ENCODE measurements at regions not wholly inside any gene's neighbourhood (a gene's known extent, or its start where the extent isn't known, plus 50 kb on each side); places are given as distances from the start of the nearest gene placed in this dataset.
"Not testable (repeated sequence)": the region's sequence is repeated elsewhere in the genome, so short reads cannot be mapped to it uniquely, and the experiment has no call there.

DNA sequence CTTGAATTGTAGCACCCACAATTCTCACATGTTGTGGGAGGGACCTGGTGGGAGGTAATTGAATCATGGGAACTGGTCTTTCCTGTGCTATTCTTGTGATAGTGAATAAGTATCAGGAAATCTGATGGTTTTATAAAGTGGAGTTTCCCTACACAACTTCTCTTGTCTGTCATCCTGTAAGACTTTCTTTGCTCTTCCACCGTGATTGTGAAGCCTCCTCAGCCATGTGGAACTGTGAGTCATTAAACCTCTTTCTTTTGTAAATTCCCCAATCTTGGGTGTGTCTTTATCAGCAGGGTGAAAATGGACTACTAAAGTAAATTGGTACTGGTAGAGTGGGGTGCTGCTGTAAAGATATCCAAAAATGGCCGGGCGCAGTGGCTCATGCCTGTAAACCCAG lies 215.6 kb downstream of the LIG4 start:
- no peak for DNase-seq

- DNase-seq, result no peak
Measured at GRCh38 chr13:107994137-107994536, 221.2 kb downstream of the LIG4 start.

DNA sequence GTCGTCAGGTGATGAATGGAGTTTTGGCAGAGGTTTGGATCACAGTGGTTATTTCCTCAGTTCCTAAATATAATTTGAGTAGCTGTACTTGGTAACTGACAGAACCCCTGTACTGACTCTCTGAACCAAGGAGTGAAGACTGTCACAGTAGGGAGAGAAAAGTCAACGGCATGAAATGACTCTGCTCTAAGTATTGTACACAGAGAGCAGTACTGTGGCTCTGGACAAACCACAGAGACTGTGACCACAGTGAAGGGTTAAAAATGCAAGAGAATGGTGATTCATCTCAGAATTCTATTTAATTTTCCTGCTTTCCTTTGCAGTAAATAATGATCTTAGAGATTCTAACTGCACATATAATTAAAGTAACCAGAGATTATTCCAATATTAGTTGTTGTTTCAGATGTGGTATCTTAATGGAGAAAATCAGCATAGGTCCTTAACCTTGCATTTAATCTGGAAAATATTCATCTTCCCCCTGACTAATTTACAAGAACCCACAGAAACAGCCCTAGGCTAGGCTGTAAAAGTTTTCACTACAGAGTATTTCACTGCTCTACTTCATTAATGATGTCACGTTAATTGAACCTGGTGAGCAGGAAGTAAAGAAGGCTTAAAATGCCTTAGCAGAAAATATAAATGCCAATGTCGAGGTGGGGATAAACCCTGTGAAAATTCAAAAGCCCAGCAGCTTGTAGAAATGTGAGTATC lies 221.9 kb downstream of the LIG4 start:
- no peak for DNase-seq

DNA sequence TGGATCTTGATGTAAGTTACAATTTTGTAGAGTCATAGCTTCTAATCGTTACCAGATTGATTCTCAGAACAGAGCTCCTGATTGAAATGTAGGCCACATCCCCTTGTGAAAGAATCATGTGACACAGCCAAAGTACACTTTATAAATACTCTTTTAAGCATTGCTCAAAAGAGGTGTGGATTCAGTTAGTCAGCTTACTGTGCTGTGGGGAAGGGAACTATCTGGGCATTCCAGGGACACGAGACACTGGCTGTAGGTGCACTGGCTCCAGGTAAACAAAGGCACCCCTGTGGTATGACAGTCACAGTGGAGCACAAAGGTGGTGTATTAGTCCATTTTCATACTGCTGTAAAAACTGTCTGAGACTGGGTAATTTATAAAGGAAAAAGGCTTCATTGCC lies 222.8 kb downstream of the LIG4 start:
- no peak for DNase-seq

GRCh38 chr13:107977071-107977574 lies 238.2 kb downstream of the LIG4 start:
- no peak for DNase-seq

DNA sequence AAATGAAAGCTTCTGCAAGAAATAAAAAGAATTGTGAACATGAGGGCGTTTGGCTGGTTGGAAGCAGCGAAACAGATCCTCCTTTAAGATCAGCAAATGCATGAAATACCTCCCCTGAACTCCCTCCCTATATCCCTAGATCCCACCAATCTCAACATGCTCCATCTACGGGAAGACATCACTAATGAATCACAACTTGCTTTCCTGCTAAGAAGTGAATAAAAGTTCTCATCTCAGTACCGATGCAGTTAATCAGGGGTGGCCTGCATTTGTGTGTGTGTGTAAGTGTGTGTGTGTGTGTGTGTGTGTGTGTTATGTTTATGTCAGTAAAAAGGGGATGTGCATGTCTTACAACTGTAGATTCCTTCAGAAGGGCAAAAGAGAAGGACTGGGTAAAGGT lies 238.7 kb downstream of the LIG4 start:
- no peak for DNase-seq

GRCh38 chr13:107974409-107974808 lies 240.9 kb downstream of the LIG4 start:
- DNase-seq, result no peak

- no peak for DNase-seq
Measured at GRCh38 chr13:107969546-107969945, 245.8 kb downstream of the LIG4 start.

- no peak for DNase-seq
Measured at GRCh38 chr13:107968470-107968869, 246.9 kb downstream of the LIG4 start.

GRCh38 chr13:107964395-107964794 lies 250.9 kb downstream of the LIG4 start:
- no peak for DNase-seq

DNA sequence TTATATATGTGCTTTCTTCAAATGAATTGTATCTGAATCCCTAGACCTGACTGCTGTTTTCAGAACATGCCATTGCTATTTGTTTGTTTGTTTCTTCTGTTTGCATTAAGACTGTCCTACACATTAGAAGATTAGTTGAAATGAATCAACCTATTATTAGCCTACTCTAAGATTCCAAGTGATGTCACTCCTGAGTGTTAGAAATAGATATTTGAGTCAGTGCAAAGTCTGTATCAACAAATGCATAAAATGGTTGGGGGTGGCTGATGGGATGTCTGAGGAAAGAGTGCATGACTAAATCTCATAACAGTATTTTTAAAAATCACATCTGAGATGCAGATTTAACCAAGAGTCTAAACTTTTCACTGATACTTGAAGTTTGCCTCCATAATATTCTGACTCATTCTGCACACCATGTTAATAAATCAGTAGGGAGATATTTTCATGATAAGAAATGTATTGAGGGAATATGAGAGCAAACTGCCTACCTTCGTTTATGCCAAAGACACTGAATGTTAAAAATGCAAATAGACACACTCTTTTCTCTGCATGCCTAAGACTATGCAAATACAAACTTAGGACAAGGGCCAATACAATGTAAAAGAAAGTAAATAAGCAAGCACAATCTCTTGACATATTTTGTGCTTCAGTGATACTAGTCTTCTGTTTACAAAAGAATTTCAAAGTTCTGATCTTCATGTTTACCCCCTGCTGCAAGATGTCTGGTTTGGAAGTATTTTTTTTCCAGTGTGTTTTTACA lies 253.3 kb downstream of the LIG4 start:
- DNase-seq, result no peak

GRCh38 chr13:107960301-107960700 lies 255.0 kb downstream of the LIG4 start:
- DNase-seq, result no peak

DNA sequence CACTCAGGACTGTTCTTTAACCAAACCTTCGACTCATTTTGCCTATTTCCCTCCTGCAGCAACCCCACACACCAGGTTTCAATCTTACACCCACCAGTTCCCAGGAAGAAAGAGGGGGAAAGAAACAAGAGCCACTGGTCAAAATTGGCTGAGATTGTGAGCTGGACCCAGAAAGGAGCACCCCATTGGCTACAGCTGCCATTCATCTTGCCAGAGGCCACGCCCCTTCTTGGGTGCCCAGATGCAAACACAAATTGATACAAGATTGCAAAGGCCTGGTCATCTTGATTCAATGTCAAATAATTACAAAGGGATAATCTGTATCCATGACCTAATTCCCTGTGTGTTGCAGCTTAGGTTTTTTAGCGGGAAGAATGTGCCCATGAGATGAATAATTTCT lies 258.4 kb downstream of the LIG4 start:
- DNase-seq, result no peak

DNA sequence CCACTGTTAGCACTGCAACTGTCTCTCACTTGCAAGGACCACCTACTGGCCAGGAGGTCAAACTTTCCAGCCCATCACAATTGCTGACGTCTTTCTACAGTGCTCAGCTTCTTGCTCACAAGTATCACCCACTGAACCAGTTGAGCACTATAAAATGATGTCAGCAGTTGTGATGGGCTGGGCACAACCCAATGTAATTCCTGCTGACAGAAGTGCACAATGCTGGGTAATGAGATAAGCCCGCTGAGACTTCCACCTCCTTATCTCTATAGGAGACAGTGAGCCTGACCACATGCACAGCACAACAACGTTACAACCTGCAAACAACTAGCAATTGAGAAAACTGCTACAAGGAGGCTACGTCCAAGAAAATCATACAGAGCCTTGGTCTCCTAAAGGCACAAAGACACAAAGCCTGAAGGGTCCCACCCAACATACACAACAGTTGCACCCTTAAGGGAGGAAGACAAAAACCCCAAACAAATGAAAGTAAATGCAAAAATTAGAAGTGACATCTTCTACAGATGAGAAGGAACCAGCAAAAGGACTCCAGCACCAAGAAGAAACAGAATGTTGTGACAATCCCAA lies 273.2 kb downstream of the LIG4 start:
- no peak for DNase-seq

GRCh38 chr13:107941345-107942029 lies 273.8 kb downstream of the LIG4 start:
- DNase-seq, result no peak

DNA sequence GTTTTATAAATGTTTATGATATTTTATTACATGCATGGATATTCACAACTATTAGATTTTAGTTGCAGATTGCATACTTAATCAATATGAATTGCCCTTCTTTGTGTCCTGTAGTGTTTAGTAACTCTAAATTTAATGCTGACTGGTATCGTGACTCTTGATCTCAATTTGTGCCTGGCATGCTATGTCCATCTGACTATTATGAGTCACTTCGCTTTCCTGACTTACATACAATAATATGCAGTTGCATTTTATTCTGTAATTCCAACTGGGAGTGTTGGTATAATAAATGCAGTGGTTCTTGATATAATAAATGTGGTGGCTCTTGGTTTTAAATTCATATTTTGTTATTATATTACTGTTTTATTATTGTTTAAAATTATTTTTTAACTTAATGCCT lies 277.5 kb downstream of the LIG4 start:
- no peak for DNase-seq

DNA sequence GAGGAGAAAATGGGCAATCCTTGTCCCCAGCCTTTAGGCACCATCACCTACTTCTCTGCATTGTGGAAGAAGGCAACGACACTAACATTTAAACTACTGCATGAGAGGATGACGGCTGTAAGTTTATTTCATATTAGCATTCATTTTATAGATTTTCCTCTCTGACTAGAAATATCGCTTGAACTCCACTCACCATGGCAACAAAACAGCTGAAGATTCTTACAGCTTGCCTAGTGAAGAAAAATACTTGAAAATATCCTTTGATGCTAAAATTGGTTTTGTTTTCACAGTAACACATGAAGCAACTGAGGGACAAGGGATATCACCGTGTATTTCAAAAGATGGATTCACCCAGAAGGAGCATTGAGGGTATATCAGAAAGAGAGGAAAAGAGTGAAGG lies 284.3 kb downstream of the LIG4 start:
- DNase-seq, result no peak

- no peak for DNase-seq
Measured at GRCh38 chr13:107928762-107929161, 286.6 kb downstream of the LIG4 start.

DNA sequence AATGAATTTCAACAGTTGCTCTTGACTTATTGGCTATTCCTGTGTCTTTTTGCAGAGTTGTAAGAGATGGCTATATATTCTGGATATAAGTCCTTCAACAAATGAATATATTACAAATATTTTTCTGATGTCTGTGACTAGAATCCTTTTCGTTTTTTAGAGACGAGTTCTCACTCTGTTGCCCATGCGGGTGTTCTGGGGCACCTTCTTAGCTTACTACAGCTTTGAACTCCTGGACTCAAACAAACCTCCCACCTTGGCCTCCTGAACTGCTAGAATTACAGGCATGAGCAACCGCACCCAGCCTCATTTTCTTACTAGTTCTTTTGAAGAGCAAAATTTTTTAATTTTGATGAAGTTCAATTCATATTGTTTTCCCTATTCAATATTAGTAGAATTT lies 287.8 kb downstream of the LIG4 start:
- no peak for DNase-seq

GRCh38 chr13:107926515-107926914 lies 288.8 kb downstream of the LIG4 start:
- not testable (repeated sequence) for DNase-seq

DNA sequence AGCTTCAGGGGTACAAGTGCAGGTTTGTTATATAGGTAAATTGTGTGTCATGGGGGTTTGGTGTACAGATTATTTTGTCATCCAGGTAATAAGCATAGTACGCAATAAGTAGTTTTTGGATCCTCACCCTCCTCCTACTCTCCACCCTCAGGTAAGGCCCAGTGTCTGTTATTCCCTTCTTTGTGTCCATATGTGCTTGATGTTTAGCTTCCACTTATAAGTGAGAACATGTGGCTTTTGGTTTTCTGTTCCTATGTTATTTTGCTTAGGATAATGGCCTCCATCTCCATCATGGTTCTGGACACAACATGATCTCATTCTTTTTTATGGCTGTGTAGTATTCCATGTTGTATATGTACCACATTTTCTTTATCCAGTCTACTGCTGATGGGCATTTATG lies 298.4 kb downstream of the LIG4 start:
- DNase-seq, result not testable (repeated sequence)

DNA sequence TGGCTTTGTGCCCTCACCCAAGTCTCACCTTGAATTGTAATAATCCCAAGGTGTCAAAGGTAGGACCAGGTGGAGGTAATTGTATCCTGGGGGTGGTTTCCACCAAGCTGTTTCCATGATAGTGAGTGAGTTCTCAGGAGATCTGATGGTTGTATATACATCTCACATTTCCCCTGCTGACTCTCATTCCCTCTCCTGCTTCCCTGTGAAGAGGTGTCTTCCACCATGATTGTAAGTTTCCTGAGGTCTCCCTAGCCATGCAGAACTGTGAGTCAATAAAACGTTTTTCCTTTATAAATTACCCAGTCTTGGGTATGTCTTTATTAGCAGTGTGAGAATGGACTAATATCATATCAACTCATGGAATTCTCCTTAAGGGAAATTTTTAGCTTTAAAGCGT lies 302.6 kb downstream of the LIG4 start:
- DNase-seq, result no peak

- no peak for DNase-seq
Measured at GRCh38 chr13:107907065-107907805, 308.1 kb downstream of the LIG4 start.

All from Kasumi-1 (cell line).